Naive B cell (primary cell): ENCODE measurements at regions not wholly inside any gene's neighbourhood (a gene's known extent, or its start where the extent isn't known, plus 50 kb on each side); places are given as distances from the start of the nearest gene placed in this dataset.
"Not testable (repeated sequence)": the region's sequence is repeated elsewhere in the genome, so short reads cannot be mapped to it uniquely, and the experiment has no call there.

ENCODE experiments used
- ATAC-seq, 2 donors: fragments of 150-1000 bp; cut with Tn5 transposase; 2 replicates each; pipeline ENCODE4 v1.10.0; 2021; ENCODE audit warnings: low read depth in 2 of 2, mild to moderate bottlenecking in 2 of 2, moderate library complexity in 2 of 2
- DNase-seq: peaks from one replicate; pipeline ENCODE4 v3.0.0; 2022
- H3K27ac Mint-ChIP-seq, 6 donors: one replicate each; pipeline ENCODE4 v1.8.0; 2020 to 2022; ENCODE audit warnings: mild to moderate bottlenecking in 6 of 6, mixed read lengths in 6 of 6, moderate library complexity in 5 of 6, inconsistent platforms in 2 of 6
- H3K27me3 Mint-ChIP-seq, 3 donors: one replicate each; pipeline ENCODE4 v1.8.0; 2021 to 2022; ENCODE audit warnings: mixed read lengths in 3 of 3, mild to moderate bottlenecking in 1 of 3
- H3K36me3 Mint-ChIP-seq, 2 donors: one replicate each; pipeline ENCODE4 v1.8.0; 2020 to 2022; ENCODE audit warnings: mixed read lengths in 2 of 2, inconsistent platforms in 1 of 2, mild to moderate bottlenecking in 1 of 2
- H3K4me1 Mint-ChIP-seq, 3 donors: one replicate each; pipeline ENCODE4 v1.8.0; 2020 to 2022; ENCODE audit warnings: mixed read lengths in 3 of 3, inconsistent platforms in 1 of 3, mild to moderate bottlenecking in 1 of 3, moderate library complexity in 1 of 3
- H3K4me3 Mint-ChIP-seq, 8 donors: one replicate each; pipeline ENCODE4 v1.8.0; 2020 to 2022; ENCODE audit warnings: mild to moderate bottlenecking in 8 of 8, mixed read lengths in 8 of 8, moderate library complexity in 8 of 8, inconsistent platforms in 2 of 8
- H3K9me3 Mint-ChIP-seq, 7 donors: one replicate each; pipeline ENCODE4 v1.8.0; 2020 to 2022; ENCODE audit warnings: mixed read lengths in 7 of 7, mild to moderate bottlenecking in 5 of 7, inconsistent platforms in 2 of 7, moderate library complexity in 1 of 7

DNA sequence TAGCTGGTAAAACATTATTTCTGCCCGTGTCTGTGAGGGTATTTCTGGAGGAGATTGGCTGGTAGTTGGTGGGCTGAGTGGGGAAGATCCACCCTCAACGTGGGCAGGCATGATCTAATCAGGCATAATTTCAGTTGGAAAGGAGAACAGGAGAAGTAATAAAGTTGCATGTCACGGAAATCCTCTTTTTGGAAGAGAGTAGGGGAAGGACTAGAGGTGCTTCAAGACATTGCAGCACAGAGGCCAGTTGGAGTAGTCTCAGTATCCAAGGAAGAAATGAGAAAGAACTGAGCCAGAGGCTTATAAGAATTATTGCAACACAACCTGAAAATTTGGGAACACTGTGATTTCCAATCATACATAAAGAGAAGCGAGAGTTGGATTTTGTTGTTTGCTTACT lies 1155.1 kb downstream of the FAM181B start:
- no peak overlapping the region for H3K4me3 Mint-ChIP-seq
- ATAC-seq = no peak

GRCh38 chr11:81574301-81574700 lies 1159.4 kb downstream of the FAM181B start:
- no peaks in the 10 kb centered on the region for H3K36me3 Mint-ChIP-seq
- ATAC-seq = no peak

More for the DNA sequence above, 1155.1 kb downstream of the FAM181B start:
- no peak overlapping the region for H3K27ac Mint-ChIP-seq
- no peaks in the 10 kb centered on the region for H3K4me1 Mint-ChIP-seq
- H3K9me3 Mint-ChIP-seq = no peaks in the 10 kb centered on the region
- no peaks in the 10 kb centered on the region for H3K36me3 Mint-ChIP-seq
- H3K27me3 Mint-ChIP-seq = no peaks in the 10 kb centered on the region
- no peak for DNase-seq

DNA sequence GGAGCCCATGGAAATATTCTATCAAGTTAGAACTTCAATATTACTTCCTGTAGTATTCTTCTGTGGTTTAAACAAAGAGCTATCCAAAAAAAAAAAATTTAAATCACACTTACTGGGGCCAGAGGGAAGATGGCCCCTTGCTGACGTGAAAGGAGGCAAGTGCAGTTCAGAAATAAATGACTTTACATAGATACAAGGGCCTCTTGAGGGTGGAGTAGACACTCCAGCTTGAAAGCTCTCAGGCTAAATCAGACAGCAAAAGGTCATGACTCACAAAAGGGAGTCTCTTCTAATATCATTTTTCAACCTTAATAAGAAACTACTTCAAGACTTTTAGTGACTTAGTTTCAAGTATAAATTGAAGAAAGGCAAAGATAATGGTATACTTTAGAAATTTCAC lies 1160.3 kb downstream of the FAM181B start:
- H3K27me3 Mint-ChIP-seq = no peaks in the 10 kb centered on the region
- no peaks in the 10 kb centered on the region for H3K9me3 Mint-ChIP-seq
- no peaks in the 10 kb centered on the region for H3K4me1 Mint-ChIP-seq
- ATAC-seq = no peak
- no peak for DNase-seq
- no peak overlapping the region for H3K4me3 Mint-ChIP-seq
- no peak overlapping the region for H3K27ac Mint-ChIP-seq
- H3K36me3 Mint-ChIP-seq = no peaks in the 10 kb centered on the region

More at GRCh38 chr11:81574301-81574700, 1159.4 kb downstream of the FAM181B start:
- Mint-ChIP-seq H3K4me1 (no peaks in the 10 kb centered on the region), H3K9me3 (no peaks in the 10 kb centered on the region), H3K27ac (no peak overlapping the region), H3K27me3 (no peaks in the 10 kb centered on the region), H3K4me3 (no peak overlapping the region)
- DNase-seq = no peak

DNA sequence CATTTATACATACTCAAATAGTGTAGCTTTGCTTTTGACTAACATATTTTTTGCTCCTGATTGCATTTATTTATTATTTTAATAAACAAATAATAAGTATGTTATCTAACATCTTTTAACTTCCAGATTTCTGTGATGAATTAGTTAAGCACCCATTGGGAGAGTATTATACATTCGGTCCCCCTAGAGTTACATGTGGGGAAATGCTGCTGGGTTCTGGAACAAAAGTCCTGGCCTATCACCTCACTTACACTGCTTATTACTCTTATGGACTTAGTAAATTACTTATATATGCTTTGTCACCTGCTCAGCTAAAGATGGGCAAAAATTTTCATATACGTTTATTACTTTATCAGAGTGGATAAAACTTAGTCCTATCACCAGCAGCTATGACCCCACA lies 1163.0 kb downstream of the FAM181B start:
- H3K9me3 Mint-ChIP-seq = peaks cover 0 to 4% (median 0%) of the 10 kb centered on the region in 7 donors
- H3K4me1 Mint-ChIP-seq = no peaks in the 10 kb centered on the region
- no peaks in the 10 kb centered on the region for H3K36me3 Mint-ChIP-seq
- H3K27me3 Mint-ChIP-seq = no peaks in the 10 kb centered on the region
- H3K4me3 Mint-ChIP-seq = no peak overlapping the region
- H3K27ac Mint-ChIP-seq = no peak overlapping the region
- DNase-seq = no peak
- no peak for ATAC-seq

- peaks cover 0 to 8% (median under 1%) of the 10 kb centered on the region in 7 donors for H3K9me3 Mint-ChIP-seq
- no peaks in the 10 kb centered on the region for H3K27me3 Mint-ChIP-seq
- H3K4me1 Mint-ChIP-seq = no peaks in the 10 kb centered on the region
- H3K36me3 Mint-ChIP-seq = no peaks in the 10 kb centered on the region
- DNase-seq = no peak
- no peak overlapping the region for H3K4me3 Mint-ChIP-seq
- H3K27ac Mint-ChIP-seq = no peak overlapping the region
- ATAC-seq = no peak
These were observed 1163.7 kb downstream of the FAM181B start for GRCh38 chr11:81569999-81570398.

DNA sequence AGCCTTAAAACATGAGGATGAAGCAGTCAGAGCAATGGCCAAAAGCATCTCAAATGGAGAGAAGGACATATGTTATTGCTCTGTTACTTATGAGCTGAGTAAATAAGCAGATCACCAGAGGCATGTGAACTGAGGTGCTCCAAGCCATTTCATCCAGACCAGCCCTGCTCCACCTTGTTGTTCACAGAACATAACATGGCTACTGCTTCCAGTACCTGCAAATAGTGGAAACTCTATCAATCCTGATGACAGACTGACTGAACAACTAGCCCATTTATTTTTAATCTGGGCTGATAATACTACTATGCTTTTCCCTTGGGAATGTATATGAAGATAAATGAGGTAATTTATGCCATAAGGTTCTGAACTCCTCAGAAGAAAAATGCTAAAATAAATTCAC lies 1164.7 kb downstream of the FAM181B start:
- ATAC-seq = no peak
- Mint-ChIP-seq H3K36me3 (no peaks in the 10 kb centered on the region), H3K9me3 (peaks cover 0 to 8% (median 4%) of the 10 kb centered on the region in 7 donors), H3K4me3 (no peak overlapping the region), H3K27me3 (no peaks in the 10 kb centered on the region), H3K4me1 (no peaks in the 10 kb centered on the region), H3K27ac (no peak overlapping the region)
- no peak for DNase-seq

- H3K27ac Mint-ChIP-seq = no peak overlapping the region
- H3K36me3 Mint-ChIP-seq = no peaks in the 10 kb centered on the region
- ATAC-seq = no peak
- H3K4me1 Mint-ChIP-seq = no peaks in the 10 kb centered on the region
- peaks cover 0 to 2% (median 0%) of the 10 kb centered on the region in 7 donors for H3K9me3 Mint-ChIP-seq
- DNase-seq = no peak
- no peak overlapping the region for H3K4me3 Mint-ChIP-seq
- no peaks in the 10 kb centered on the region for H3K27me3 Mint-ChIP-seq
These were observed 1185.5 kb downstream of the FAM181B start for GRCh38 chr11:81548123-81548522.

DNA sequence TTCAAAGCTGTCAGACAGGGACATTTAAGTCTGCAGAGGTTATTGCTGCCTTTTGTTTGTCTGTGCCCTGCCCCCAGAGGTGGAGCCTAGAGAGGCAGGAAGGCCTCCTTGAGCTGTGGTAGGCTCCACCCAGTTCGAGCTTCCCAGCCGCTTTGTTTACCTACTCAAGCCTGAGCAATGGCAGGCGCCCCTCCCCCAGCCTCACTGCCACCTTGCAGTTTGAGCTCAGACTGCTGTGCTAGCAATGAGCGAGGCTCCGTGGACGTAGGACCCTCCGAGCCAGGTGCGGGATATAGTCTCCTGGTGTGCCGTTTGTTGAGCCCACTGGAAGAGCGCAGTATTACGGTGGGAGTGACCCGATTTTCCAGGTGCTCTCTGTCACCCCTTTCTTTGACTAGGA lies 1193.9 kb downstream of the FAM181B start:
- H3K4me3 Mint-ChIP-seq, H3K27me3 Mint-ChIP-seq, H3K36me3 Mint-ChIP-seq, H3K27ac Mint-ChIP-seq, DNase-seq, H3K4me1 Mint-ChIP-seq, H3K9me3 Mint-ChIP-seq, ATAC-seq: not testable (repeated sequence)

GRCh38 chr11:81515566-81515965 lies 1218.1 kb downstream of the FAM181B start:
- no peak overlapping the region for H3K27ac Mint-ChIP-seq
- DNase-seq = no peak
- H3K4me3 Mint-ChIP-seq = no peak overlapping the region
- ATAC-seq = no peak
- no peaks in the 10 kb centered on the region for H3K36me3 Mint-ChIP-seq
- H3K27me3 Mint-ChIP-seq = no peaks in the 10 kb centered on the region
- H3K9me3 Mint-ChIP-seq = peaks cover 0 to 12% (median 0%) of the 10 kb centered on the region in 7 donors
- H3K4me1 Mint-ChIP-seq = no peaks in the 10 kb centered on the region

- no peak for DNase-seq
- H3K27me3 Mint-ChIP-seq = no peaks in the 10 kb centered on the region
- ATAC-seq = no peak
- no peak overlapping the region for H3K27ac Mint-ChIP-seq
- no peaks in the 10 kb centered on the region for H3K36me3 Mint-ChIP-seq
- H3K4me3 Mint-ChIP-seq = no peak overlapping the region
- peaks cover 0 to 8% (median 0%) of the 10 kb centered on the region in 7 donors for H3K9me3 Mint-ChIP-seq
- H3K4me1 Mint-ChIP-seq = no peaks in the 10 kb centered on the region
These were observed 1236.4 kb downstream of the FAM181B start for GRCh38 chr11:81497202-81497804.

GRCh38 chr11:81496601-81497000 lies 1237.1 kb downstream of the FAM181B start:
- Mint-ChIP-seq H3K9me3 (peaks cover 0 to 5% (median 0%) of the 10 kb centered on the region in 7 donors), H3K27ac (no peak overlapping the region), H3K36me3 (no peaks in the 10 kb centered on the region), H3K4me3 (no peak overlapping the region), H3K27me3 (no peaks in the 10 kb centered on the region), H3K4me1 (no peaks in the 10 kb centered on the region)
- DNase-seq = no peak
- ATAC-seq = no peak

- H3K9me3 Mint-ChIP-seq = peaks cover 0 to 1% (median 0%) of the 10 kb centered on the region in 7 donors
- no peaks in the 10 kb centered on the region for H3K36me3 Mint-ChIP-seq
- ATAC-seq (no peak), DNase-seq (no peak)
- H3K4me3 Mint-ChIP-seq = no peak overlapping the region
- H3K27ac Mint-ChIP-seq = no peak overlapping the region
- H3K4me1 Mint-ChIP-seq = no peaks in the 10 kb centered on the region
- no peaks in the 10 kb centered on the region for H3K27me3 Mint-ChIP-seq
These were observed 1237.9 kb downstream of the FAM181B start for GRCh38 chr11:81495699-81496292.

GRCh38 chr11:81494431-81494830 lies 1239.2 kb downstream of the FAM181B start:
- Mint-ChIP-seq H3K27ac (no peak overlapping the region), H3K4me3 (no peak overlapping the region), H3K36me3 (no peaks in the 10 kb centered on the region), H3K9me3 (peaks cover 0 to 1% (median 0%) of the 10 kb centered on the region in 7 donors), H3K4me1 (no peaks in the 10 kb centered on the region), H3K27me3 (no peaks in the 10 kb centered on the region)
- no peak for ATAC-seq
- DNase-seq = no peak

GRCh38 chr11:81492923-81493445 lies 1240.7 kb downstream of the FAM181B start:
- H3K27ac Mint-ChIP-seq = no peak overlapping the region
- no peak overlapping the region for H3K4me3 Mint-ChIP-seq
- peaks cover 0 to 2% (median 0%) of the 10 kb centered on the region in 7 donors for H3K9me3 Mint-ChIP-seq
- no peaks in the 10 kb centered on the region for H3K4me1 Mint-ChIP-seq
- no peaks in the 10 kb centered on the region for H3K27me3 Mint-ChIP-seq
- ATAC-seq (no peak), DNase-seq (no peak)
- H3K36me3 Mint-ChIP-seq = no peaks in the 10 kb centered on the region
